HG02588 (cell line): ENCODE measurements at regions not wholly inside any gene's neighbourhood (a gene's known extent, or its start where the extent isn't known, plus 50 kb on each side); places are given as distances from the start of the nearest gene placed in this dataset.

ENCODE experiments used
- ATAC-seq: cut with Tn5 transposase; IDR thresholded peaks from one replicate; pipeline ENCODE4 v1.9.1; 2021; ENCODE audit warnings: mild to moderate bottlenecking, moderate library complexity; ENCODE audit not compliant: unreplicated experiment

- ATAC-seq: no peak
Observed at GRCh38 chr5:72558046-72558336, 50.8 kb upstream of the ZNF366 start.

GRCh38 chr5:72557167-72558045, 50.2 kb upstream of the ZNF366 start:
- peak; percentile 6 for ATAC-seq
